B cell (primary cell): ENCODE measurements at regions not wholly inside any gene's neighbourhood (a gene's known extent, or its start where the extent isn't known, plus 50 kb on each side); places are given as distances from the start of the nearest gene placed in this dataset.

Source experiments
- ATAC-seq: fragments of 200-7000 bp; cut with Tn5 transposase; one replicate; pipeline ENCODE4 v1.10.0; 2021; ENCODE audit warnings: low read depth, mild to moderate bottlenecking, moderate number of reproducible peaks, moderate library complexity
- CTCF ChIA-PET: fragments of 350-600 bp; sonication (Branson Sonifier 250); formaldehyde crosslinking; loops from one replicate; lab custom pipeline; 2021; ENCODE audit warnings: antibody characterized with exemption, inconsistent platforms; lab: Charles Lee
- POLR2A ChIA-PET: fragments of 350-600 bp; sonication (Branson Sonifier 250); formaldehyde crosslinking; loops from one replicate; lab custom pipeline; 2021; ENCODE audit warnings: antibody characterized with exemption; lab: Charles Lee
- DNase-seq: peaks from one replicate; pipeline ENCODE4 v3.0.0; 2013
- H2AFZ ChIP-seq: 2 replicates; pipeline ENCODE4 v1.6.1; 2012; ENCODE audit warnings: mild to moderate bottlenecking, low read depth, low read length; ENCODE audit not compliant: insufficient read depth, poor library complexity, severe bottlenecking
- H3K27ac ChIP-seq, 2 donors: 1 replicate in 1 of 2; 2 replicates in 1 of 2; pipeline ENCODE4 v1.5.1; 2012 to 2013; ENCODE audit warnings: low read length in 2 of 2, mild to moderate bottlenecking in 2 of 2, moderate library complexity in 1 of 2
- H3K27me3 ChIP-seq, 4 experiments: fragments of 200-600 bp in 1 of 4; sonication (generic) in 1 of 4; replicated peaks in 1 of 4; 1 replicate in 2 of 4; 2 replicates in 2 of 4; pipeline versions ENCODE4 v1.6.1 to v1.7.0; 2013 to 2016; ENCODE audit warnings: low read length in 3 of 4, mild to moderate bottlenecking in 2 of 4, mixed read lengths in 1 of 4, moderate library complexity in 1 of 4; ENCODE audit not compliant: insufficient read depth in 4 of 4, control insufficient read depth in 3 of 4; ENCODE audit errors: control extremely low read depth in 1 of 4
- H3K36me3 ChIP-seq, 2 experiments: replicated peaks in 1 of 2; 1 replicate in 1 of 2; 2 replicates in 1 of 2; pipeline versions ENCODE4 v1.6.1 to v1.7.1; 2013; ENCODE audit warnings: low read length in 1 of 2; ENCODE audit not compliant: insufficient read depth in 2 of 2, control insufficient read depth in 1 of 2; ENCODE audit errors: control extremely low read depth in 1 of 2, extremely low read depth in 1 of 2
- H3K4me1 ChIP-seq, 2 donors: fragments of 200-600 bp in 1 of 2; sonication (generic) in 1 of 2; 1 replicate in 1 of 2; 2 replicates in 1 of 2; pipeline versions ENCODE4 v1.5.1 to v1.6.1; 2013 to 2017; ENCODE audit warnings: low read length in 2 of 2; ENCODE audit not compliant: control insufficient read depth in 2 of 2, insufficient read depth in 2 of 2
- H3K4me2 ChIP-seq: replicated peaks from 2 replicates; pipeline ENCODE3; 2012; ENCODE audit warnings: mild to moderate bottlenecking, low read depth, low read length; ENCODE audit not compliant: poor library complexity, severe bottlenecking
- H3K4me3 ChIP-seq, 5 experiments: fragments of 200-600 bp in 1 of 5; sonication (generic) in 1 of 5; 1 replicate in 3 of 5; 2 replicates in 2 of 5; pipeline versions ENCODE4 v1.5.1 to v1.7.0; 2011 to 2016; ENCODE audit warnings: low read length in 4 of 5, mild to moderate bottlenecking in 4 of 5, low read depth in 2 of 5, control low read depth in 1 of 5, moderate library complexity in 1 of 5; ENCODE audit not compliant: insufficient read depth in 1 of 5; ENCODE audit errors: control extremely low read depth in 1 of 5, extremely low read depth in 1 of 5
- H3K79me2 ChIP-seq: fragments of 200-600 bp; sonication (generic); one replicate; pipeline ENCODE4 v1.6.0; 2016; ENCODE audit warnings: low read length; ENCODE audit not compliant: control insufficient read depth, insufficient read depth
- H3K9ac ChIP-seq: fragments of 200-600 bp; sonication (generic); 2 replicates; pipeline ENCODE4 v1.6.1; 2017; ENCODE audit warnings: mild to moderate bottlenecking, low read length, moderate library complexity
- H3K9me3 ChIP-seq, 3 donors: one replicate each; pipeline versions ENCODE4 v1.6.1 to v1.7.1; 2013; ENCODE audit warnings: low read length in 2 of 3; ENCODE audit not compliant: control insufficient read depth in 2 of 3, insufficient read depth in 1 of 3; ENCODE audit errors: control extremely low read depth in 1 of 3
- H4K20me1 ChIP-seq: 2 replicates; pipeline ENCODE4 v1.6.0; 2012; ENCODE audit warnings: mild to moderate bottlenecking, low read length; ENCODE audit not compliant: insufficient read depth, control insufficient read depth, poor library complexity, severe bottlenecking
- H3K27ac Mint-ChIP-seq: one replicate; pipeline ENCODE4 v1.8.0; 2021; ENCODE audit warnings: mixed read lengths
- H3K27me3 Mint-ChIP-seq: one replicate; pipeline ENCODE4 v1.8.0; 2021; ENCODE audit warnings: mixed read lengths
- H3K4me1 Mint-ChIP-seq: one replicate; pipeline ENCODE4 v1.8.0; 2021; ENCODE audit warnings: mixed read lengths
- H3K4me3 Mint-ChIP-seq: one replicate; pipeline ENCODE4 v1.8.0; 2021; ENCODE audit warnings: mixed read lengths
- H3K9me3 Mint-ChIP-seq: one replicate; pipeline ENCODE4 v1.8.0; 2022; ENCODE audit warnings: mixed read lengths; ENCODE audit not compliant: insufficient read depth
- CTCF ChIP-seq: fragments of 200-600 bp; IDR thresholded peaks from one replicate; pipeline ENCODE4 v1.8.0; 2022; ENCODE audit warnings: antibody characterized with exemption, mild to moderate bottlenecking
- EZH2 ChIP-seq: IDR thresholded peaks from 2 replicates; pipeline ENCODE4 v1.6.1; 2012; ENCODE audit warnings: borderline replicate concordance, low read depth, mild to moderate bottlenecking, moderate library complexity, low read length; ENCODE audit not compliant: insufficient read depth, poor library complexity, severe bottlenecking
- WGBS: methylation state at CpG from one replicate; pipeline ENCODE4 v1.1.5; 2013; ENCODE audit warnings: missing lambda C conversion rate; ENCODE audit not compliant: insufficient coverage; 5-methylcytosine and 5-hydroxymethylcytosine counted together
- intact Hi-C: fragments of 100-400 bp; cut with micrococcal nuclease; formaldehyde crosslinking; loops from one replicate; pipeline ENCODE4 v1.10.0; 2022

- no peak overlapping the region for H2AFZ ChIP-seq
- POLR2A ChIA-PET: no interaction called here
- H3K27me3 Mint-ChIP-seq: no peaks in the 10 kb centered on the region
Observed at GRCh38 chr9:118635416-118635815, 733.8 kb downstream of the BRINP1 start.

GRCh38 chr9:118637681-118638080 is 731.6 kb downstream of the BRINP1 start:
- H3K27me3 Mint-ChIP-seq: no peaks in the 10 kb centered on the region
- TF ChIP-seq EZH2 (no peak), CTCF (no peak)
- CTCF ChIA-PET: no interaction called here

More at GRCh38 chr9:118635416-118635815, 733.8 kb downstream of the BRINP1 start:
- Histone ChIP-seq H3K27me3 (no peaks in the 10 kb centered on the region), H3K79me2 (no peaks in the 10 kb centered on the region), H3K4me3 (no peak overlapping the region), H3K9ac (no peak overlapping the region), H4K20me1 (no peaks in the 10 kb centered on the region), H3K4me2 (no peak overlapping the region), H3K27ac (no peak overlapping the region), H3K4me1 (no peaks in the 10 kb centered on the region), H3K9me3 (peaks cover 0 to 4% (median 2%) of the 10 kb centered on the region in 3 donors), H3K36me3 (no peaks in the 10 kb centered on the region)
- H3K4me1 Mint-ChIP-seq: no peaks in the 10 kb centered on the region
- intact Hi-C loops: no loop called here
- CTCF ChIA-PET: no interaction called here
- H3K4me3 Mint-ChIP-seq: no peak overlapping the region
- WGBS: 90% methylated on average over 1 of the region's 3 CpGs
- H3K9me3 Mint-ChIP-seq: peaks cover 9% of the 10 kb centered on the region
- DNase-seq (no peak), ATAC-seq (no peak)
- H3K27ac Mint-ChIP-seq: no peak overlapping the region
- no peak for TF ChIP-seq EZH2

More at GRCh38 chr9:118637681-118638080, 731.6 kb downstream of the BRINP1 start:
- Histone ChIP-seq H3K4me2 (no peak overlapping the region), H3K36me3 (no peaks in the 10 kb centered on the region), H3K27me3 (no peaks in the 10 kb centered on the region), H2AFZ (no peak overlapping the region), H3K4me3 (no peak overlapping the region), H3K79me2 (no peaks in the 10 kb centered on the region), H4K20me1 (no peaks in the 10 kb centered on the region), H3K9me3 (peaks cover 0 to 4% (median 2%) of the 10 kb centered on the region in 3 donors), H3K27ac (no peak overlapping the region), H3K9ac (no peak overlapping the region), H3K4me1 (no peaks in the 10 kb centered on the region)
- 100% methylated on average over 2 of the region's 2 CpGs for WGBS
- intact Hi-C loops: no loop called here
- H3K4me3 Mint-ChIP-seq: no peak overlapping the region
- no peak for DNase-seq
- ATAC-seq: no peak
- no peaks in the 10 kb centered on the region for H3K4me1 Mint-ChIP-seq
- H3K27ac Mint-ChIP-seq: no peak overlapping the region
- POLR2A ChIA-PET: no interaction called here
- peaks cover 11% of the 10 kb centered on the region for H3K9me3 Mint-ChIP-seq
